PC-3 (cell line): ENCODE measurements at regions not wholly inside any gene's neighbourhood (a gene's known extent, or its start where the extent isn't known, plus 50 kb on each side); places are given as distances from the start of the nearest gene placed in this dataset.

Experiments used
- CTCF ChIP-seq: fragments of 300-600 bp; sonication (generic); conservative IDR thresholded peaks from 2 replicates; pipeline ENCODE4 v1.5.1; 2017; ENCODE audit warnings: antibody characterized with exemption, low read depth, mild to moderate bottlenecking, low read length
- EZH2 ChIP-seq: fragments of 300-600 bp; sonication (generic); IDR thresholded peaks from one replicate; pipeline ENCODE4 v1.6.1; 2017; ENCODE audit warnings: antibody characterized with exemption, mild to moderate bottlenecking, low read length; ENCODE audit not compliant: unreplicated experiment
- EZH2phosphoT487 ChIP-seq: fragments of 300-600 bp; sonication (generic); IDR thresholded peaks from 2 replicates; pipeline ENCODE4 v1.6.1; 2018; ENCODE audit warnings: mild to moderate bottlenecking, antibody characterized with exemption, low read length, borderline replicate concordance

- TF ChIP-seq EZH2phosphoT487 (no peak), CTCF (no peak), EZH2 (no peak)
Measured at GRCh38 chr14:99039331-99040041, 232.5 kb downstream of the BCL11B start.
